Urinary bladder (tissue), 3 donors: ENCODE measurements at regions not wholly inside any gene's neighbourhood (a gene's known extent, or its start where the extent isn't known, plus 50 kb on each side); places are given as distances from the start of the nearest gene placed in this dataset.

Source experiments
- DNase-seq: peaks from one replicate; pipeline ENCODE4 v3.0.0-alpha.2; 2015; ENCODE audit errors: extremely low spot score
- H3K27ac ChIP-seq: one replicate; pipeline ENCODE4 v1.5.1; 2013; ENCODE audit warnings: low read depth, mild to moderate bottlenecking, moderate library complexity
- H3K36me3 ChIP-seq: one replicate; pipeline ENCODE4 v1.6.1; 2013; ENCODE audit warnings: mild to moderate bottlenecking, moderate library complexity; ENCODE audit not compliant: insufficient read depth
- H3K4me1 ChIP-seq: one replicate; pipeline ENCODE4 v1.6.1; 2013; ENCODE audit warnings: mild to moderate bottlenecking, moderate library complexity; ENCODE audit not compliant: insufficient read depth
- H3K4me3 ChIP-seq: one replicate; pipeline ENCODE4 v1.5.1; 2013; ENCODE audit warnings: low read depth, low read length
- WGBS: extraction: QIAGEN DNeasy Blood & Tissue Kit; methylation state at CpG from one replicate; pipeline ENCODE4 v1.1.7; 2013; 5-methylcytosine and 5-hydroxymethylcytosine counted together
- donor health status: healthy with polysubstance abuse.
- donor health status: healthy.

DNA sequence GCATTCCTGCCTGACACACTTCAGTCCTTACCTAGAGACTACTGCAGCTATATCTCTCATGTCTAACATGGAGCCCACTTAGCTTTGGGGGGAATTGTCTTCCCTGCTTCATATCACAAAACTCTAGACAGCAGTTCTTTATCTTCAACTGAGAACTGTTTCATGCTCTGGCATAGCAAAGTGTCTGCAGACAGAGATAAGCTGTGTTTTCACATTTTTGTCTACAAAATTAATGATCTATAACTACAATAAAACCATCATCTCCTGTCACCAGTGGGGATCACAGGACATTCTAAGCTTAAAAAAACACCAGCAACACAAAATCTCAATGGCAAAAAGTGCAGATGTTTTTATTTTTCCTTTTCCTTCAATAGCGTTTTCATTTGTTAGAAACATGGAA is 137.1 kb upstream of the VRK1 start:
- no peaks in the 10 kb centered on the region for H3K36me3 ChIP-seq
- H3K4me1 ChIP-seq: no peaks in the 10 kb centered on the region
- no peak overlapping the region for H3K4me3 ChIP-seq
- DNase-seq: no peak
- WGBS: 8% methylated on average over 1 of the region's 1 CpG
- H3K27ac ChIP-seq: no peak overlapping the region

DNA sequence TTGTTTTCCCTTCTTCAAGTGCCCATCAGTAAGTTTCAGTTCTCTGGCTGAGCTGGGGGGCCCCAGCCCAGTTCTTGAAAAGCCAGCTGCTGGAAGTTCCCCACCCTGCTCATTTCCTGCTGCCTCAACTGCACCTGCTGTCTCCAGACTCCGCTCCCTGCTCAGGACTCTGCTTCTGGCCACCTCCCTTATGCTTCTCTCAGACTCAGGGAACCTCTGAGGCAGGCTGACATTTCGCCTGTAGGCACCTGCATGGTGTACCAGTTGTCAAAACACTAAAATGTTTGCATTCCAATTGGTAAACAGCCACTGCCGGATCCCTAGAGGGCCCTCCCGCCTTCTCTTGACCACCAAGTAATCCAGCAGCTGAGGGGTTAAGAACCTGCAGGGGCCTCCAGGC is 136.5 kb upstream of the VRK1 start:
- WGBS: 36% methylated on average over 4 of the region's 4 CpGs

DNA sequence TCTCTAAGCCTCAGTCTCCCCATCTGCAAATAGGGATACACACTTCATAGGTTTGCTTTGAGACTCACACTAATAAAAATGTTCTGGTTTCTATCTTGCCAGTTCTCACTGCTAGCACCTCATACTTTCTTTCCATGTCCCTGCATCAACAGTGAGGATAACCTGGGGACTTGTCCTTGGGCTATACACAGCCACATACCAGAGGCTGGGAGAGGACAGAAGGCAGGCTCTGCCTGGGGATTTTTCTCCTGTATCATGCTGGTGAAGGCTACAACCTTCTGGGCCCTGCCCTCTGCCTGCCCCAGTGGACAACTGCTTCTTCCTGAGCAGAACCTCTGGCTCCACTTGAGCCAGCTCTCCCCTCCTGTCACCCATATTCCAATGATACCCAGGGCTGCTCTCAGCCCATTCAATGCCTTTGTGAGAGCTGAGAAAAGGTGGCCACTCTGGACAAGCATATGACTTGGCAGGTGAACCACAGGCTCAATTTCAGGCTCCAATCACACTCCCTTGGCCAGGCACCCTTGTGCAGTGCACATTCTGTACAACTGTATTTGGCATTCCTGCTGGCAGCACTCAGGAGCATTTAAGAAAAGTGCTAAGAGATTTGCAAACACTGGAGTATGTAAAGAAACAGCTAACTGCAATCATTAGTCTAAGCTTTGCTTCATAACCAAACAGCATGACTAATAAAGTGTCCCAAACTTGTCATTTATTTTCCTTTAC is 135.8 kb upstream of the VRK1 start:
- Histone ChIP-seq H3K4me1 (no peaks in the 10 kb centered on the region), H3K27ac (no peak overlapping the region), H3K36me3 (no peaks in the 10 kb centered on the region), H3K4me3 (no peak overlapping the region)
- DNase-seq: no peak

More for the DNA sequence above, 136.5 kb upstream of the VRK1 start:
- no peaks in the 10 kb centered on the region for H3K4me1 ChIP-seq
- H3K36me3 ChIP-seq: no peaks in the 10 kb centered on the region
- H3K4me3 ChIP-seq: no peak overlapping the region
- H3K27ac ChIP-seq: no peak overlapping the region
- no peak for DNase-seq

DNA sequence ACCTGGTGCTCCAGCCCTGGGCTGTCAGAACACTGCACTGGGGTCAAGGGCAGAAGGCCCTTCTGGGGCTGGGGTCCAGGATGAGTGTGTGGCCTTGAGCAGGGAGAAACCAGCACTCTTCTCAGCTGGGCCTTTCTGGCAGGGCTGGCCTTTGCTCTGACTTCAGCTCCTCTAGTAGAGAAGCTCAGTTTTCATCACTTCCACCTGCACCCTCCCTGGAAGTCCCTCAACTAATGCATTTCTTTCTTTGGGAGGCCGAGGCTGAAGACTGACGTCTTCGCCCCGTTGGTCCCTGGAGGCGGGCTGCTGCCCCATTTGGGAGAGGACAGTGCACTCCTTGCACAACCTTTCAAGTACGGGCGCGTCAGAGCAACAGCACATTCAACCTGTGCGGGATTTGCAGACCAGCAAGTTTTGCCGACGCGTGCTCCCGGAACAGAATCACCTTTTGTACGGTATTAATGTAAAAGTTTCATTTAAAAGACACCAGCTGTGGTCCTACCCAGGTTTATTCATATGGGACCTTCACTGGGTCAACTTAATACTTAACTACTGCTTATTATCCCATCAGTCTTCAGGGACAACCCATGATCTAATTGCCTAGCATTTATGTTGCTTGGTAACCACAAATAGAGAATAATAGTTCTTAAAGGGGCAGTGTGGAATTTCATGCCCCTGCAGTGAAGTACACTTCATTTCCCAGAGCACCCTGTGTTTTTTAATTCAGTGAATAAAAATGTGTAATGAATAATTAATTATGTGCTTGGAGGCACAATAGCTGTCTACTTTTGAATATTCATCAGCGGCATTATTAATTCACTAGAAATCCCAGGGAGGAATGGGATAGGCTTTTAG is 134.8 kb upstream of the VRK1 start:
- Histone ChIP-seq H3K4me1 (no peaks in the 10 kb centered on the region), H3K36me3 (no peaks in the 10 kb centered on the region), H3K4me3 (no peak overlapping the region), H3K27ac (no peak overlapping the region)
- no peak for DNase-seq
- WGBS: 73% methylated on average over 15 of the region's 15 CpGs

DNA sequence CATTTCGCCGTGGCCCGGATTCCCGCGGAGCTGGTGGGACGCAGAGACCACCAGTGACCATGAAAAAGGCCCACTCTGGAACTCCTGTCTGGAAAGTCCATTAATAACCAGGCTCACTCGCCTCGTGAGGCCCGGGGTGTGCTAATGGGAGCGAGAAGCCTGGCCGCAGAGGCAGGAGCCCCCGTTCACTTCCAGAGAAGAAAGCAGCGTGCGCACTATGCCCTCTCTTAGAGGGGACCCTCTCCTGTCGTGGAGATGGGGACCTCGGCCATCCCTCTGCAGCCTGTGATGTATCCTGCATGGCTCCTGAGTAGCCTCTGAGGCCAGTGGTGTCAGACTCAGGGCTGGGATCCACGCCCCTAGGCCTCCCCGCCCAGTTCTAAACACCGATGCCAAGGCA is 134.1 kb upstream of the VRK1 start:
- Histone ChIP-seq H3K4me3 (no peak overlapping the region), H3K4me1 (no peaks in the 10 kb centered on the region), H3K27ac (no peak overlapping the region), H3K36me3 (no peaks in the 10 kb centered on the region)
- 88% methylated on average over 19 of the region's 19 CpGs for WGBS
- no peak for DNase-seq

DNA sequence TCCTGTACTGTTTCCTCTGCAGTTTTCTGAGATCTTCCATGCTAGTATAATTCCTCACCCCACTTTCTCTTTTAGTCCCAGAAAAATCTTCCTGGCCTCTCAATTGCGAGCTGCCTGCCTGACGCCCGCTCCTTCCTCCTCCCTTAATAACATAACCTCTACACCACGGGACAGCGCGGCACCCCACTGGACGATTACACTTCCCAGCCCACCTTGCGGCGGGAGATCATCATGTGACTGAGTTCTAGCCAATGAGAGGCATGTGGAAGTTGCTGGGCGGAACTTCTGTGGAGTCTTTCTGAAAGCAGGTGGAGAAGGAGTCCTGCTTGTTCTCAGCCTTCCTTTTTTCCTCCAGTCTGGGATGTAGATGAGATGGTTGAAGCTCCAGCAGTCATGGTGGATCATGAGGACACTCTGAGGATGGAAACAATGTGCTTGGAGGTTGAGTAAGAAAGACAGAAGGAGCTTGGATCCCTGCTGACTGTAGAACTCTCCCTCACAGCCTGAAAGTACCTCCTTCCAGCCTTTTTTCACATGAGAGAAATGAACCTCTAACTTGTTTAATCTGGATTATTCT is 133.6 kb upstream of the VRK1 start:
- H3K4me3 ChIP-seq: no peak overlapping the region
- 93% methylated on average over 10 of the region's 10 CpGs for WGBS
- H3K4me1 ChIP-seq: no peaks in the 10 kb centered on the region
- no peaks in the 10 kb centered on the region for H3K36me3 ChIP-seq
- no peak for DNase-seq
- no peak overlapping the region for H3K27ac ChIP-seq

DNA sequence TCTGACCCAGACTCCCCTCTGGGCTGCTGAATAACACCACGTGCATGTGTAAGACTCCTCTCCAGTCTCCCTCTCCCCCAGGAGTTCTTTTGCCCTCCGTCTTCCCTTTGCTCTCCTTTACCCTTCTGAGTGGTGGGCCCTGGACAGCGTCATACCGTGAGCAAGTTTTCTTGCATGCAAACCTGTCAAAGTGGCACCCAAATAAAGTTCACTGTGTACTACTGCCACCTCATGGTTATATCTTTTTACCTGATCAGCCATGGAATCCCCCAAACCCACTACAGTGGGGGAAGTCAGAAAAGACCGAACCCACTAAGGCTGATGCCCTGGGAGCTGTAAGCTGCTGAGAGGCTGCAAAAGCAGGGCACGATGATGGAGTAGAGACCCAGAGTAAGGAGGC is 131.1 kb upstream of the VRK1 start:
- Histone ChIP-seq H3K4me1 (no peaks in the 10 kb centered on the region), H3K4me3 (no peak overlapping the region), H3K36me3 (no peaks in the 10 kb centered on the region), H3K27ac (no peak overlapping the region)
- 59% methylated on average over 6 of the region's 6 CpGs for WGBS
- no peak for DNase-seq

DNA sequence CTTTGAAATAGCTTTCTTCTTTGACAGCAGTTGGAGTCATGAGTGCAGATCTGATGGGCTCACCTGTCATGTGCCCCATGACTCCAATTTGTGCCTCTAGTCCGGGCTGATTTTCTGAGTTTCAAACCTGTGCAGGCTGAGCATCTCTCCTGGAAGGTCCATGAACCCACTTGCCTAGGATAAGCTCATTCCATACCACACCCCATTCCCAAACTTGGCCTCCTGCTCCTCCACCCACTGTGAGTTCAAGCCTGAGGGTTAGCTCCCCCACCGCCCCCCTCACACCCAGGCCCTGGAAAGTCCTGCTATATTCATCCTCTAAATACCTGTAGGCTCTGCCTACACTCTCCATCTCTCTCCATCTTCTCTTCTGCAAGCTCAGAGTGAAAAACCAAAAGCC is 126.8 kb upstream of the VRK1 start:
- 79% methylated on average over 2 of the region's 2 CpGs for WGBS
- Histone ChIP-seq H3K27ac (no peak overlapping the region), H3K4me3 (no peak overlapping the region), H3K4me1 (no peaks in the 10 kb centered on the region), H3K36me3 (no peaks in the 10 kb centered on the region)
- DNase-seq: no peak

DNA sequence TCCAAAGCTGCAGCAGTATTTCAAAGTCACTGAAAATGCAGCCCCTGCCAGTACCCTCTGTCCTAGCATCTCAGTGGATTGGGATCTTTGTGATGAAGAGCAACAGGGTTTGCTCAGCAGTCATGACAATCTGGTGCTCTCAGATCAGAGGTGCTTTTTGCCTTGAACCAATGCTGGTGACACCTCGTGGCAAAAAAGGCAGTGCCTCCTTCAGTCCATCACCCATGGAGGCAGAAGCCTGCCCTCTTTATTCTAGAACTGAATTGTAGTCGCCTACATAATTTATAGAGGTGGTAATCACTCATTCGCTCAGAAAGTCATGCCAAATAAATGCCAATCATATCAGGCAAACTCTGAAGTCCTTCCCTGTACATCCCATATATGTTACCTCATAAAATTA is 126.0 kb upstream of the VRK1 start:
- WGBS: 61% methylated on average over 3 of the region's 3 CpGs
- H3K4me1 ChIP-seq: no peaks in the 10 kb centered on the region
- no peak overlapping the region for H3K27ac ChIP-seq
- H3K36me3 ChIP-seq: no peaks in the 10 kb centered on the region
- DNase-seq: no peak
- no peak overlapping the region for H3K4me3 ChIP-seq

DNA sequence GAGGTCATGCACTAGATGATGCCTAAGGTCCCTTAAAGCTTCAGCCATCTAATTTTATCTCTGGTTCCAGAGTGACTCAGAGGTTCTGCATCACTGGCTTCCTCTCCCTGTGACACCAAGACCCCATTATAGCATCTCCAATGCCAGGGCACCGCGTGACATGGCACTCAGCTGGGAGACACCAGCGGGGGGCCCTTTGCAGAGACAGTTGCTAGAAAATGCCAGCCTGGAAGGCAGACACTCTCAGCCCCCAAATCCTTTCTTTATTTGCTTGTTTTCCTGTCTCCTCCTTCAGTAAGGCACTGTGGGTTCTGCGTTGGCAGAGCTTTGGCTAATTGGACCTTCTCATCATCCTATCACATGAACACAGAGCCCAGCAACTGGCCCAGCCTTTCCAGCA is 123.5 kb upstream of the VRK1 start:
- WGBS: 87% methylated on average over 4 of the region's 4 CpGs
- Histone ChIP-seq H3K4me1 (no peaks in the 10 kb centered on the region), H3K4me3 (no peak overlapping the region), H3K36me3 (no peaks in the 10 kb centered on the region), H3K27ac (no peak overlapping the region)
- no peak for DNase-seq

DNA sequence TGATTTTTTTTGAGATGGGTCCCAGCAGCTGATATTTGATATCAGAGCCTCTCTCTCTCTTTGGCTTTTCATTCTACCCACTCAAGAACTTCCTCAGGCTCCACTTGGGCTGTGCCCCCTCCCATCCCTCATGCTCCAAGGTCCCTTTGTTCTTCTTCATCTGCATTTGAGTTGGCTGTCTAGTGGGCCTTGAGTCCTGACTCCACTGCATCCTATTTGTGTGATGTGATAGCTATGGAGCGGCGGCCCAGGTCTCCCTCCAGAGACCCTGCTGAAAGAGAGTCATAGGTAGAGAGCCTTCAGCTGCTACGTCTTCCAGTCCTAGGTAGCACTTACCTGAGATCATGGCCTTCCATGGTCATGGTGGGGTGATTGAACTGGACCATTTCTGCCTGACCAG is 123.1 kb upstream of the VRK1 start:
- DNase-seq: no peak
- Histone ChIP-seq H3K27ac (no peak overlapping the region), H3K36me3 (no peaks in the 10 kb centered on the region), H3K4me1 (no peaks in the 10 kb centered on the region), H3K4me3 (no peak overlapping the region)
- 85% methylated on average over 3 of the region's 3 CpGs for WGBS

DNA sequence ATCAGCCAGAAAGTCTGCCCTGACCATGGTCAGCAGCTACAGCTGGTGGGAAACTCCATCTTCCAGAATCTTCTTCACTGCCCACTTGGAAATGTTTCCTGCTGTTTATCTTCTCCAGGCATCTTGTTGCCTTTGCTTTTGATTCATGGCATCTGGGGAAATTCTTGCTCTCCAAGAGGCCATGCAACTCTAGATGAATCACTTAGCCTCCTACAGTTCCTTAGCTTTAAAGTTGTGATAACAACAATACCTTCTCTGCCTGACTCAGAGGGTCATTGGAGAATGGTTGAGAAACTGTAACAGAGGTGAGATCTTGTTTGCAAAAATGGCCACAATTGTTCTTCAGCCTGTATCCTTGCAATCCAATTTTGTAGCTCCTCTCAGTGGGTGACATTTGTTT is 121.0 kb upstream of the VRK1 start:
- no peak overlapping the region for H3K4me3 ChIP-seq
- H3K27ac ChIP-seq: no peak overlapping the region
- DNase-seq: no peak
- no peaks in the 10 kb centered on the region for H3K4me1 ChIP-seq
- H3K36me3 ChIP-seq: no peaks in the 10 kb centered on the region

DNA sequence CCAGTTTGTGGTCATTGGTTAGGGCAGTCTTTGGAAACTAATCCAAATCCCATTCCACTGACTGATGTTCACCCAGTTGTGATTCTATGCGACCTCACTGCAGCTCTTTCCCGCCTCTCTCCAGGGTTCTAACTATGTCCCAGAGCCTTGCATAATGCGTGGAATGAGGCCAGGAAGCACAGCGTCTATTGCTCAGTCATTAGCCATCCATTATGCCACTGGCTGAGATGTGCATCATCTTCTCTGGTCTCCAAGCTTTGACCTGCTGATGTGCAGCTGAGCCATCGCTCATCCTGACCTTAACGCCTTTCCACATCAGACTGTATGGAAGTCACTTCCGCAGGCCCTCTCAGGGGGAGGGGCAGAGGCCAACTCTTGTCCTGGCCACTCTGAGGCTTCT is 115.4 kb upstream of the VRK1 start:
- DNase-seq: no peak
- 84% methylated on average over 7 of the region's 7 CpGs for WGBS
- H3K4me1 ChIP-seq: no peaks in the 10 kb centered on the region
- H3K27ac ChIP-seq: no peak overlapping the region
- no peaks in the 10 kb centered on the region for H3K36me3 ChIP-seq
- no peak overlapping the region for H3K4me3 ChIP-seq

DNA sequence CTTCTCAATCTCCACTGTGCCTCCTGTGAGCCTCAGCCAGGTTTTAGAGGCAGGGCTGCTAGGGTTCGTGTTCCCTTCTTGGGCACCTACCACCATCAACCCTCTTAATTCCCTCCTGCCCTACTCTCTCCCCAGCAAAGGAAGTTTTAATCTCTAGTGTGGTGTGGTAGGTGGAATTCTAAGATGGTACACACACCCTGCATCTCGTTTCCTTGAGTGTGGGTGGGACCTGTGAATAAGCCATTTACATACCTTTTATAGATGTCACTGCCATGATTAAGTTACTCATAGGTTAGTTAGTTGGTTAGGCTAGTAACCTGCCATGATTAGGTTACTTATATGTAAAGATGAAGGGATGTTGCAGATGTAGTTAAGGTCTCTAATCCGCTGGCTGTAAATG is 114.8 kb upstream of the VRK1 start:
- Histone ChIP-seq H3K4me1 (no peaks in the 10 kb centered on the region), H3K36me3 (no peaks in the 10 kb centered on the region), H3K27ac (no peak overlapping the region), H3K4me3 (no peak overlapping the region)
- WGBS: 63% methylated on average over 3 of the region's 3 CpGs
- no peak for DNase-seq
